ENCODE measurements at regions not wholly inside any gene's neighbourhood (a gene's known extent, or its start where the extent isn't known, plus 50 kb on each side); places are given as distances from the start of the nearest gene placed in this dataset.

DNA sequence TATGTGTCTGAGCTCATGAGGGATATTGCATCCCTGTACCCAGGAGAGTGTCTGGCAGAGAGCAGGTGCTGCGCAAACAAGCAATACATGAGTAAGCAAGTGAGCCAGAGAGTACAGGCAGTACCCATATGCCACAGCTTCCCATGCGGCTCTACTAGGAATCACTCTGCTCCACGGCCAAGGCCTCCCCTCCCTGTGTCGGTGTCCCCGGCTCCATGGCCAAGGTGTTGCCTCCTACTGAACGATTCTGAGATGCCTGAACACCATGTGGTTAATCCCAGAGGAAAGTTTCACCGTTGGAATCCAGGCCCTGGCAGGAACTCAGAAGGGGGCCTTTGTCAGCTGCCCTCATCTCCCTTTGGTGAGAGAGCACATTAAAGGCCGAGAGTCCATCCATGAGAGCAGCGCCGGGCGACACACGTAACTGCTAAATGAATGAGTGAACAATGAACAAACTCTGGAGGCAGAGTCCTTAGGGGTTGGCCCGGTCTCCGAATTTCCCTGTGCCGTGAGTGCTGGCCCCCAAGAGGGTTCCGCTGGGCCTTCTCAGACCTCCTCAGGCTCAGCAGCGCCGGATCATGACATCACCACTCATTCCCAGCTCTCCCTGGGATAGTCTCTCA, 136.0 kb upstream of the FAM20C start:
- no peak for DNase-seq

DNA sequence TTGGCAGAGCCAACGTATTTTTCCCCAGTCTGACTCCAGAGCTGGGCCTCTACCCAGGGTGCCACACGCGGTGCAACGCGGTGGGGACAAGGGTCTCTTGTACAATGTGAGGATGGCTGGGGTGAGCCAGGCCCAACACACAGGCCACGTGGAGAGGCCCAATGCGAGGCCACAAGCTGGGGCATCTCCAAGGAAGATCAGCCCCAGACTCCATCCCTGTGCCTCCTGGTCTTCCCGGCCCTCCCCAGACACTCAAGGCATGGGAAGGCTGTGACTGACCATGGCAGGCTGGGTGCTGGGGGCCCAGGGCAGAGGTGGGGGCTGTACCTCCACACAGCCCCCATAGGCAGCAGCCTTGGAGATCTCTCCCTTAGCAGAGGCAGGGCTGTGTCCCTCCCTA, 135.3 kb upstream of the FAM20C start:
- DNase-seq: no peak

DNA sequence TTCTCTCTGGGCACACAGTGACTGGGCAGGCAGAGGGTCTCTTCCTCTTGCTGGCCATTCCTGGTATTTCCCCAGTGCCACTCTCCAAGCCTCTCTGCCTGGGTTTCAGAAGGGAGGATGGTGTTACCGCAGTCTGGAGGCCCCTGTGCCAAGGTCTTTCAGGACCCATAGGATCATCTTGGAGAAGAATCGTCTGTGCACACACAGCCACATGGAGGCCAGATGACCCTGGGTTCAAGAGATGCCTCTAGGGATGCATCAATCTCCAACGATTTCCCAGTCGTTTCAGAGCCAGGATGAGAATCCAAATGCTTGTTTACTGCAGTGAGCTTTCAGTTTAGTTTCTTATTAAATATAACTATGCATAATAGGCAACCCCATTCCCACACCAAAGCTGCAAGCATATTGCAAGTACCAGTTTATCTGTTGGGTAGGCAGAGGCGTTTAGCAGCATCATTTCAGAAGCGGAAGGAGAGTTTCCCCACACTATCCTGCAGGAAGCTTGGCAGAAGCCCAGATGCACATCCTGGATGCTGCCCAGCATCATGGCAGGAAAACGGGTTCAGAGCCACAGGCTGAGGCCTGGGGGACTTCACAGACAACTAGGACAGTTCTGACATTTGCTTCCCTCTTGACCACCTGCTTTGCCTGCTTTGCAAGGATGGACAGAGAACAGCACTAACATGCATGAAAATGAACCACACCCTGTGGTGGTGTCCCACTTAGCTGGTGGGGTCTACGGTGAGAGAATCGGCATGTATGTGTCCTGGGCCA, 134.7 kb upstream of the FAM20C start:
- DNase-seq: no peak

DNA sequence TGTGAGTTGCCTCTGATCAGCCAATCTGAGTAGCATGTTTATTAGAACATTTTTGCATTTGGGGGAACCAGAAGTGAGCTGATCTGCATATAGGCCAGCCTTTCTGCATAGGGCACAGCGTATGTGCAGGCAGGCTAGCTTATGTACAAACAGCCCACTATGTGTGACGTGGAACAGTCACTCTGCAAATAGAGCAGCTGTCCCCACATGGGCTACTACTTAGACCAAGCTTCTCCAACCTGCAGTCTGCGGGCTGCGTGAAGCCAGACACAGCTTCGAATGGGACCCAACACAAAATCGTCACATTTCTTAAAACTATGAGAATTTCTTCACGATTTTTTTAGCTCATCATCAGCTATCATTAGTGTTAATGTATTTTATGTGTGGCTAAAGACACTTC, 134.1 kb upstream of the FAM20C start:
- DNase-seq: no peak

DNA sequence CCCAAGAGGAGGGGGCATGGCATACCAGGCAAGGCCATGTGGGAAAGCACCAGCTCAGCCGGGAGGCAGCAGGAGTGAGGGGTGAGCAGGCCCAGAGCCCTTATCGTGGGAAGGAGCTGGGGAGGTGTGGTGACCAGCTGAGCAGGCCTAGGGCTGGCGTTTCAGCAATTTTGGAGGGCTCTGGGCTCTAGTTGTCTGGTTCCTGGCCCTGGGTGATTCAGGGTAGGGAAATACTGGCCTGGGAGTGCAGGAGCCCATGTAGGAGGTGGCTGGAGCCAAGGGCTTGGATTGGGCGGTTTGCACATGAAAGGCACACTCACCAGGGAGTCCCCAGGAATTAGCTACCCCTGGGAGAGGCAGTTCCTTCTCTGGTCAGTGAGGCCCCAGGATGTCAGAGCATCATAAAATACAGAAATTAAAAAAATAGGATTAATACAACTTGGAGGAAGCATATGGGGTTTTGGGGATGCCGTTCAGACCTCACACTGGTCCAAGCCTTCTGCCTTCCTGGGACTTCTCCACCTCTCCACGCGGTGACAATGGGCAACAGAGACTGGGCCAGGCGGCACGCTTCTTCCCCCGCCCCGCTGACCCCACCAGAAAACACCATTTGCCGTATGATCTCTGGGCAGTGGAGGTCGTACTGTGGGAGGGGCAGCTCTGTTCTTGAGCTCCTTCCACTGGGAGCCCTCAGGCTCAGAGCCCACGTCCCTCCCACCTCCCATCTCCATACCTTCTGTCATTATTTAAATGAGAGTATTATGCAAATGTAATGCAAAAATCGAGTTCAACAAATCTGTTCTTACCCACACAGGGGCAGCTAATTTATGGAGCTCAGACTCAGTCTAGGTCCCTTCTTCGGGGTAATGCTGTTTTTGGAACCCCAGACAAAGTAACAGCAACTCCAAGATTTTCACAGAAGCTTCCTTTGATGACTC, 133.0 kb upstream of the FAM20C start:
- DNase-seq: no peak

DNA sequence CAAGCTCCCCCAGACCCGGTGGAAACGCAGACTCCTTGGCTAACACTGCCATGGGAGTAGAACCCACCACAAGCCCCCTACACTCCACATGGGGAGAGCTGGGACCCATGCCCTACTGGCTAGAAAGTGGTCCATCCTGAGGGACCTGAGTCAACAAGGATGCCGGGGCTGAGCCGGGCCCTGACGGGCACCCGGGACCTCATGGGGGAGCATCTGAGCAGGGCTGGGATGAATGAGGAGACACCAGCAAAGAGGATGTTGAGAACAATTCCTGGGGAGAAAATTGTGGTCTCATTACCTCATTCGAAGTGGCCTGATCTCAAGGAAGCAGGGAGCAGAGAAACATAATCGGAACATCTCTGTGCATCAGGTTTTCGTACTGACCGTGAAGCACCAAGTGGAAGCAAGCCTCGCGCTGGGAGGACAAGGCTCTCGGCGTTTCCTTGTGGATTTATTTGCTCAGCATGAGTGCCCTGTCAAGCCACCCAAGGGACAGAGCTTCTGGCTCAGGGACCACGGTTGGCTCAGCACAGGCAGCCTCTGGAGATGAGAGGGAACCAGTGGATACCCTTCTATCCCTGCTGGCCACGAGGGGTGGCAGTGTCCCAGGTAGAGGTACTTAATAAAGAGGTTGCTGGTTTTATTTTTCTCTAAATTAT, 132.2 kb upstream of the FAM20C start:
- DNase-seq: no peak

DNA sequence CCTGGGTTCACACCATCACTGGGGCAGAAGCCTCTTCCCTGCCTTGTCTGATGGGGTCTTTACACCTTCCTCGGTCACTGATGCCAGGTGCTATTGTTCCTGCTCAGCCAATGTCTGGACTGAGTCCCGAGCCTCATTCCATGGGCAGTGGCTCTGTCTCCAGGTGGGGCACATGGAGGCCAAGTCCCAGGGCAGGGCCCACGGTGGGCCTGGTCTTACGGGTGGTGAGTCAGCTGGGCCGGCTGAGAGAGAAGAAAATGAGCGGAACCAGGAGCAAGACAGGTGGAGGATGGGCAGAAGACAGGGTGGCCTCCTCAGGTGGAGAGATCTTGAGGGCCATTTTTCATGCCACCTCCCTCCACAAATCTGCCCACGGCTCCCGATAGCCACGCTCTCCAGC, 131.7 kb upstream of the FAM20C start:
- DNase-seq: no peak

DNA sequence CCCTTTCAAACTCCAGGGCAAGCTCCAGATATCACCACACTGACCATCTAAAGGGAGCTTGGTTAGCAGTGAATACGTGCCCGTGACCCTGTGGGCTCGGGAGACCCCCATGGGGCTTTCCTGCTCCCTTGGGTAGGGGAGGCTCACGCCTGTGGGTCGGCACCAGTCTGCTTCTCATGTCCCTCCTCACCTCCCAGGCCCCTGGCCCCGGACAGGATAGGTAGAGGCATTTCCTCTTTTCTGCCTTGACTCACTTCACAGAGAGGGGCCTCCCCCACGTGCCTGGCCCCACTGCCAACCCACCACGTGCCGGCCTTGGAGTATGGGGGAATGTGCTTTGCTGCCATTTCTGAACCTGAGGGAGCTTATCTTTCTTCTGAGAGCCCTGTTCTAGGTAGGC, 131.3 kb upstream of the FAM20C start:
- DNase-seq: no peak

DNA sequence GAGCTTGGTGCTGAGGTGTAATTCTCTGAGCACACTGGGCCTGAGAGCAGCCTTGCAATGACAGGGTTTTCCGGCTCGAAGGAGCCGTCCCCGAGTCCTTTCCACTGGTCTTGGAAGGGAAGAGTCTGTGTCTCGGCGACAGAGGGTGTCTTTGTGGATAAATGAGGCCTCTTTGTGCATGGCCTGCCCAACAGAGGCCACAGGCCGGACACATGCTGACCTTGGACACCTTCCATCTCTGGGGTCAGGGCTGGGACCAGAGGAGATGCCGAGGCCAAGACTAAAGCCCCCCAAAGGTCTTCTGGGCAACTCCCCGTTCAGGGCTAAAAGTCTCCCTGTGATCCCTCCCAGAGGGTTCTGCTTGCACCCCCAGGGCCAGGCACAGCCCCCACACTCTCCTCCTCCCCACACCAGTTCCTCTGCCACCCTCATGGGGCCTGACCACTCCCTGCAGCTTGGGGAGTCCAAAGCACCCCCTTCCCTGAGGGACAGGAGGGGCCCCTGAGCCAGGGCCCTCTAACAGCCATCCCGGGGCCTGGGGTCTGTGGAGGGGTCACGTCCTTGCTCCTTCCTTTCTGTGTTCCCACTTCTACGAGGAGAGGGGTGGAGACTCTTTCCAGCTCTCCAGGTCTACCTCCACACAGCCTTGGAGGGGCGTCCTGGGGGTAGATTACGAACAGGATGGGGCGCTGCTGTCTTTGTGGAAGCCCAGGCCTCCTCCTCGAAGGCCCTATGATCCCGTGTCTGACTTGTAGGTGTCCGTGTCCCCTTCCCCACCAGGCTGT, 130.6 kb upstream of the FAM20C start:
- no peak for DNase-seq

DNA sequence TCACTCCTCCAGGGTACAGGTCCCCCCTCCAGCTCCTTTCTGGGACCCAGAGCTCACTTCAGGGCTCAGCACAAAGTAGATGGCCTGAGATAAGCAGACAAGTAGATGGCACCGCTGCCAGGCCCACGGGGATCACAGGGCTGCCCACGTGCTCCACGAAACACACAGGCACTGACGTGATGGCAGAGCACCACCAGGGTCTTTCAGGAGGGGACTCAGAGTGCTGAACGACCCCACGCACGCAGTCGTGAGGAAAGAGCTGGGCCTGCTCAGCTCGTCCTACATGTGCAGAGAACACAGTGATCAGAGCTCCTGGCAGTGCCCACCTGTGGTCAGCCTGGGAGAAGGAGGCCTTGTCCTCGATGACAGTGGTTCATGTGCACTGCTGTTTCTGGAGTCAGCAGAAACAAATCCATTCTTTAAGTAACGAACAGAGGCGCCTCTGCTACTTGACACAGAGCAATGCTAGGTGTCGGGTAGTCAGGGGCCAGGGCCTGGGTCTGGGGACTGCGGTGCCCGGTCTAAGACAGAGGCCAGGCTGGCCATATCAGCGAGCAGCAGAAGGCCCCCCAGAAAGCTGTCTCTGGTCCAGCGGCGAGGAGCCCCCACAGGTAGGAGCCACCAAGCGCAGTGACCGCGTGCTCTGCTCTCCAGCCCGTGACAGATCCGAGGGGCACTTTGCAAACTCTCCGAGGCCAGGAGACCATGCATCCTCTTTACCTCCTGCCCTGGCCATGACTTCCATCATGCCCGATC, 129.8 kb upstream of the FAM20C start:
- DNase-seq: no peak

DNA sequence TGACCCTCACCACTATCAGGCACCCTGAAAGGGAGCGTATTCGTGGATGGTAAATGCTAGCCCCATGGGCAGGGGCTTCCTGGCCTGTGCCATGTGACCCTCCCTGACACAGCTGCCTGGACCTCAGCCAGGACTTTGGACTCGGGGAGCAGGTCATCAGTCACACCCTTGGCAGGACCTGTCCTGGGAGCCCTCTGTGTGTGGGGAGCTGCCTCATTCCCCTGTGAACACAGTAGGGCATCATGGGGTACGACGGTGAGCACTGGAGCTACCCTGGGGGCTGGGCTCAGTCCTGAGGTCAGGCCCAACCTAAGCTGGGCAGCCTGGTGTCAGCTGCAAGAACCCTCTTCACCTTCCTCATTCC, 129.3 kb upstream of the FAM20C start:
- DNase-seq: no peak

DNA sequence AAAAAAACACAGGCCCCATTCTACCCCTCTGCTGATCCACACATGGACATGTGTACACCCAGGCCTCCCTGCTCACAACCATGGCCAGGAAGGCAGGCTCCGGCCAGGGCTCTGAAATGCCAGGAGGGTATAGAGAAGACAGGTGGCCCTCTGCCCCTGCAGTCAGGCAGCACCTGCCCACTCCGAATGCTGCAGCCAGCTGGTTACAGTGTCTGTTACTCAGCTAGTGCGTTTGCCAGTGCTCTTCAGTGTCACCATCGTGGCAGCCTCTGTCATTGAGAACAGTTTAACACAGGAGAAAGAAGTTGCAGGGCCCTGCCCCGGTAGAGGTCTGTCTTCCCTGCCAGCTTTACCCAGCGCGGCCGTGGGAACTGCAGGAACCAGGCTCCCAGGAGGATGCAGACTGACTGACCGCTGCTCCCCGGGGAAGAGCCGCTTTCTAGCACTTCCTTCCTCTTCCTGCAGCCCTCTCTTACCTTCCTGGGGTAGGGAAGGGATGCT, 128.8 kb upstream of the FAM20C start:
- DNase-seq: no peak

DNA sequence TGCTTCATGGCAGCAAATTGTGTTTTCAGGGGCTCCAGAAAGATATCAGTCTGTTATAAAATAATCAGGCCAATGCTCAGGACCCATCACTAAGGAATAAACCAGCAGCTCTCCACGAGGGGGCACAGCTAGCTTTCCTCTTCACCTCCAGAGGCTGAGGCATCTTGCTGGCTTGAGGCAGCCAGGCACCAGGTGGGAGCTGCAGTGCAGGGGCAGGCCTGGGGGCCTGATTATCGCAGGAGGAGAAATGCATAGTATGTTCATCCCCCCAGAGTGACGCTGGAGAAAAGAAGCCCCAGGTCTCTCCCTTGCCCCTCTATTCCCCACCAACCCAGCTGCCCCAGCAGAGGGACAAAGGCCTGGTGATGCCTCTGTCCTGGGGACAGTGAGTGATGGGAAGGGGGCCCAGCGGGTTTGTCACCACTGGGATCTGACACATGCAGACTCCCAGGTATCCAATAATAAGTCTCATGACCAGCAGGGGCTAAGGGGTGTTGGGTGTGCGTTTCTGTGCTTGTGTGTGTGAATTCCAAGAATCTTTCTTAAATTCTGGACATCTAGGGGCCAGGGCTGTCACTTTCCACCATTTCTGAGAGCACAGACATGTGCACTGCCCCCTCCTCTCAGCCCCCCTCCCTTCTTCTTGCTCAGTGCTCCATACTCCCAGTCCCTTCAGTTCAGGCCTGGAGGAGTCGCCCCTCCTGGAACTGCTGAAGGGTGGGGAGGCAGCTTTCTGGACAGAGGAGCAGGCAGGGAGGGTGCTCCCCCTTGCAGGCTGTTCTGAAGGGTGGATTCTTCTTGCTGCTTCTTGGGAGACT, 128.1 kb upstream of the FAM20C start:
- DNase-seq: peak; percentile 88

DNA sequence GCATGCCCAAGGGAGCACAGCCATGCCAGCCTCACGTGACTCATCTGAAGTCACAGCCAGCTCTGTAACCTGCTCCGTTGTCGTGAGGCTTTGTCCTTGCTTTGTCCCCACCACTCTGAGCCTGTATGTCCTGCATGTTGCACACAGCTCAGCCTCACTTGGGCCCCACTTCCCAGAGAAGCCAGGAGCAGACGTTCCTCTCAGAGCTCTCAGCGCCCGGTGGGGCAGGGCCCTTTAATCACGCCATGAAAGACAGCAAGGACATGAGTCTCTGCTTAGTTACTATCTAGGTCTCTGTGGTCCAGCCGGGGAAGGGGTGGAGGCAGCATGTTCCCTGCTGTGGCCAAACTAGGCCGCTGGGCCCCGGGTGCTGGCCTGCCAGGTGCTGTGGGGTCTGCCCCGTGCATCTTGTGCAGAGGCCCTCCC, 127.4 kb upstream of the FAM20C start:
- no peak for DNase-seq

DNA sequence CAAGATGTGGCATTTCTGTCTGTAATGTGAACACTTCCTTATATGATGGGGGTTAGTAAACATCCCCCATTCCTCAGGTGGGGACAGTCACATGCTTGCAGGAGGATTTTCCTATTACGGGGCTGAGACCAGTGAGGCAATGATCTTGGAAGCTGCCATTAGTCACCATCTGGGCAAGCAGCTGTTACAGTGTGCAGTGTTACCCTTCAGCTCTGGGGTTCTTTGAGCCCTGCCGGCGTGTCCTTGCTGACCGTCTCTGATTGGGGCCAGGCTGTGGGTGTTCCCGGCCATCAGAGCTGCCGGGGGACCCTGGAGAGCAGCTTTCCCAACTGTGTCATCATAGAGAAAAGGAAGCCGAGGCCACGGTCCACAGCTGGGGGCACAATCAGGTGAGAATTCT, 126.8 kb upstream of the FAM20C start:
- peak; percentile 77 for DNase-seq

DNA sequence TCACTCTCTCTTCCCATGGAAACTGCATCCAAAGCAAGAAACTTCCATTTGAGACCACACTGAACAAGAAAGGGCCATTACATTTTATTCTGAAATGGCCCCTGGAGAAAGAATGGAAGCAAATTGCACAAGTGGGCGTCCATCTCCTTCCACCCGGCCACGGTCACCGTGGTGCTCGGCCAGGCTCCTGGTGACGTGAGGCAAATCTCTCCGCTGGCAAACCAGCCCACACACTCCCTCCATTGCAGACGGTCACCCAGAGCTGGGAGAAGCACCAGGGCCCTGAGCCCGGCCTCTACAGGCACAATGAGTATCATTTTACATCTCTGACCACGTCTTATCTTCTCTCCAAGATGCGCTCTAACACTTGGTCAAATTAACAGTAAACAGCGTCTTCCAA, 126.1 kb upstream of the FAM20C start:
- DNase-seq: no peak

DNA sequence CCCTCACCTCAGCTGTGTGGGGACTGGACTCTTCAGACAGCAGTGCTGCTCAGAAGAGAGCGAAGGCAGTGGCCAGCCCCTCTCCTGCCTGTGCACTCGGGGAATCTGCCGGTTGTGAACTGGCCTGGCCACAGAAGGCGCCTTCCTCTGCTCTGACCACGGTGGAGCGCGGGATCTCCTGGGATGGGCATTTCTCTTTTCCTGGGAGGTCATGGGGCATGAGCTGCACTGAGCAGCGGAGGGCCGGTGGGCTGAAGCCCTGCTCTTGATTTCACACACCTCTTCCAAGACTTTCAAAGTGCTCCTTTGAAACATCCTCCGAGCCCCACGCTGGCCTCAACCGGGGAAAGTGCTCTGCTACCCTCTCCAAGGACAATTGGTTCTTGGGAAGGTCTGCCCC, 125.6 kb upstream of the FAM20C start:
- DNase-seq: no peak

DNA sequence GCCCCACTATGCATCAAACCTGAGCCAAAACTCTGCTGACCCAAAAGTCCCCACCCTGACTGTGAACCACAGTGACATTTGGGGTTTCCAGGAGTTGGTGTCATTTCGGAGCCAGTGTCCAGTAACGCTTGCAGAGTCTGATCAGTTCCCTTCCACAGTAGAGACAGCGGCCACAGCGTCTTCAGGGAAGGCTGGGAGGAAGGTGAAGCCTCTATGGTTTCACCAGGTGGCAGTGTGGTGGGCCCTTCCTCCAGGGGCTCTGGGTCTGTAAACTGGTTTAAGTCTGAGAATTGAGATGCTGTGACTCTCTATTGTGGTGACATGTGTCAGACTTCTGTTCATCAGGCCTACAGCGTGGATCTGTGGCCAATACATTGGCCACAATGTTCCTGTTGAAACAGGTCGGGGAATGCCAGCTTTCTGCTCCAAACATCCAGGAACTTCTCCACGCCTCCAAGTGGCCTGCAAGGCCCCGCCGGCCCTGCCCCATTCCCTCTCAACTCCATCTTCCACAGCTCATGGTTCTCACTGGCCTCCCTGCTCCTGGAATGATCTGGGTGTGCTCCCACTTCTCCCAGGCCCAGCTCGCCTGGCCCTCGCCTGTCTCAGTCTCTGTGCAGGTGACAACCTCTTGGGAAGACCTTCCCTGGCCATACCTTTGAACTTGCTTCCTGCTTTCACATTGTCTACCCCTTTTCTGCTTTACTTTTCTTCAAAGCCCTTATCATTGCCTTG, 124.5 kb upstream of the FAM20C start:
- no peak for DNase-seq

DNA sequence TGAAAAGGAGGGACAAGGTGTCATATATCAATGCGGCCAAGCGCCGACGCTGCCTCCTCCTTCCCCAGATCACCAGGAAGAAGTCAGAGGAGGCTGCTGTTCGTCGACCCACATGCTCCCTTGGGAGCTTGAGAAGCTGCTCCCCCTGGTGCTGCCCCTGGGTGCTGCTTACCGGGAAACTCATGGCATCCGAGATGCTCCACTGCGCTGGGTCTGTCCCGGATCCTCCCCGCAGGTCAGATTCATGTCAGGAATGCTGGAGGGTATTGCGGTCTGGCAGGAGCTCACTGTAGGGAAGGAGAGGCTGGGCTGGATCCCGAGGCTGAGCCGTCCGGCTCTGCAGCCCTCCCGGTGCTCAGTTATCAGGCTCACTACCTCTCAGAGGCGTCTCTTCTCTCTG, 123.7 kb upstream of the FAM20C start:
- no peak for DNase-seq

All from tongue (tissue), 1 donor.